ENCODE measurements at regions not wholly inside any gene's neighbourhood (a gene's known extent, or its start where the extent isn't known, plus 50 kb on each side); places are given as distances from the start of the nearest gene placed in this dataset.

GRCh38 chr10:29932991-29933390 lies 126.4 kb downstream of the JCAD start:
- H3K36me3 ChIP-seq (ENCODE audit: insufficient read depth in 1 of 2, low read depth in 1 of 2) = no peaks in the 10 kb centered on the region
- H3K27me3 ChIP-seq (ENCODE audit: insufficient read depth in 3 of 3, low read length in 2 of 3) = no peaks in the 10 kb centered on the region
- H3K4me1 ChIP-seq = no peaks in the 10 kb centered on the region
- no peak for ATAC-seq
- no peak for DNase-seq
- TF ChIP-seq, protein P1, sequence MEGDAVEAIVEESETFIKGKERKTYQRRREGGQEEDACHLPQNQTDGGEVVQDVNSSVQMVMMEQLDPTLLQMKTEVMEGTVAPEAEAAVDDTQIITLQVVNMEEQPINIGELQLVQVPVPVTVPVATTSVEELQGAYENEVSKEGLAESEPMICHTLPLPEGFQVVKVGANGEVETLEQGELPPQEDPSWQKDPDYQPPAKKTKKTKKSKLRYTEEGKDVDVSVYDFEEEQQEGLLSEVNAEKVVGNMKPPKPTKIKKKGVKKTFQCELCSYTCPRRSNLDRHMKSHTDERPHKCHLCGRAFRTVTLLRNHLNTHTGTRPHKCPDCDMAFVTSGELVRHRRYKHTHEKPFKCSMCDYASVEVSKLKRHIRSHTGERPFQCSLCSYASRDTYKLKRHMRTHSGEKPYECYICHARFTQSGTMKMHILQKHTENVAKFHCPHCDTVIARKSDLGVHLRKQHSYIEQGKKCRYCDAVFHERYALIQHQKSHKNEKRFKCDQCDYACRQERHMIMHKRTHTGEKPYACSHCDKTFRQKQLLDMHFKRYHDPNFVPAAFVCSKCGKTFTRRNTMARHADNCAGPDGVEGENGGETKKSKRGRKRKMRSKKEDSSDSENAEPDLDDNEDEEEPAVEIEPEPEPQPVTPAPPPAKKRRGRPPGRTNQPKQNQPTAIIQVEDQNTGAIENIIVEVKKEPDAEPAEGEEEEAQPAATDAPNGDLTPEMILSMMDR (IDR thresholded peaks at IDR 0.05) = no peak
- 80 to 83% (median 82%) methylated on average over 4 of the region's 4 CpGs for WGBS, 3 donors
- H3K4me3 ChIP-seq = no peak overlapping the region
- intact Hi-C loops (cut with DNase I) = no loop called here
- no peak overlapping the region for H3K27ac ChIP-seq
- H3K9me3 ChIP-seq = peaks cover 7% of the 10 kb centered on the region

GRCh38 chr10:29931833-29932232 lies 127.6 kb downstream of the JCAD start:
- intact Hi-C loops (cut with DNase I) = no loop called here
- peaks cover 7% of the 10 kb centered on the region for H3K9me3 ChIP-seq
- H3K27ac ChIP-seq = no peak overlapping the region
- H3K4me3 ChIP-seq = no peak overlapping the region
- WGBS, 3 donors = 84 to 89% (median 88%) methylated on average over 2 of the region's 2 CpGs
- TF ChIP-seq, protein P1 (IDR thresholded peaks at IDR 0.05) = no peak
- H3K4me1 ChIP-seq = no peaks in the 10 kb centered on the region
- H3K27me3 ChIP-seq (ENCODE audit: insufficient read depth in 3 of 3, low read length in 2 of 3) = no peaks in the 10 kb centered on the region
- DNase-seq (no peak), ATAC-seq (no peak)
- H3K36me3 ChIP-seq (ENCODE audit: insufficient read depth in 1 of 2, low read depth in 1 of 2) = no peaks in the 10 kb centered on the region

DNA sequence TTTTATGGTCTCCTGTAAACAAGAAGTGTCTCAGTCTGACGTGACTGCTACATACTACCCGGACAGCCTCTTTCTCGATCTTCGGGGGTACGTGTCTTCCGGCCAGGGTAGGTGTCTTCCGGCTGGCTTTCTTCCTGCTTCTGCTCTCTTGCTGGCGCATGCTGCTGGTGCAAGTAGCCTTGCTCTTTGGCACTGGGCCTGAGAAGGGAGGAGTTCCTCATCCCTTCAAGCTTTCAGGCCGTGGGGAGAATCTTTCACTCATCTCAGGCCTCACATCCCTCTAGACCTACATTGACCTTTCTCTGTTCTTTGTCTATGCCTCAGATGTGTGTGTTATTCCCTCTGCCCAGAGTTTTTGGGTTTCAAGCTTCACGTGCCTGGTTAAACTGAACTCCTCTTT lies 130.4 kb downstream of the JCAD start:
- Histone ChIP-seq H3K36me3 (ENCODE audit: insufficient read depth in 1 of 2, low read depth in 1 of 2) (no peaks in the 10 kb centered on the region), H3K4me3 (no peak overlapping the region), H3K9me3 (peaks cover 7% of the 10 kb centered on the region), H3K4me1 (no peaks in the 10 kb centered on the region), H3K27me3 (ENCODE audit: insufficient read depth in 3 of 3, low read length in 2 of 3) (no peaks in the 10 kb centered on the region), H3K27ac (no peak overlapping the region)
- DNase-seq (no peak), ATAC-seq (no peak)
- TF ChIP-seq, protein P1 (IDR thresholded peaks at IDR 0.05) = no peak
- intact Hi-C loops (cut with DNase I) = loop anchor here (5.0 kb wide), 3 partner anchors 47 to 73 kb away; no protein-coding TSS in a partner anchor
- 91 to 95% (median 91%) methylated on average over 10 of the region's 10 CpGs for WGBS, 3 donors

- H3K4me1 ChIP-seq = no peaks in the 10 kb centered on the region
- TF ChIP-seq, protein P1 (IDR thresholded peaks at IDR 0.05) = peak; percentile 26
- peaks cover 2% of the 10 kb centered on the region for H3K9me3 ChIP-seq
- no peak overlapping the region for H3K27ac ChIP-seq
- H3K27me3 ChIP-seq (ENCODE audit: insufficient read depth in 3 of 3, low read length in 2 of 3) = no peaks in the 10 kb centered on the region
- H3K4me3 ChIP-seq = no peak overlapping the region
- DNase-seq (no peak), ATAC-seq (peak in 2 of 4 donors; percentile 76 to 81)
- no peaks in the 10 kb centered on the region for H3K36me3 ChIP-seq (ENCODE audit: insufficient read depth in 1 of 2, low read depth in 1 of 2)
- intact Hi-C loops (cut with DNase I) = loop anchor here (5.0 kb wide), 3 partner anchors 44 to 76 kb away; no protein-coding TSS in a partner anchor
- WGBS, 3 donors = 71 to 73% (median 72%) methylated on average over 6 of the region's 6 CpGs
Observed at GRCh38 chr10:29926693-29927048, 132.7 kb downstream of the JCAD start.
